Endothelial cell of umbilical vein (primary cell): ENCODE measurements at regions not wholly inside any gene's neighbourhood (a gene's known extent, or its start where the extent isn't known, plus 50 kb on each side); places are given as distances from the start of the nearest gene placed in this dataset.

ENCODE experiments used
- CTCF ChIP-seq, 2 donors: IDR thresholded peaks; 1 replicate in 1 of 2; 2 replicates in 1 of 2; pipeline ENCODE4 v1.5.1; 2011; ENCODE audit warnings: low read length in 2 of 2, mild to moderate bottlenecking in 2 of 2, moderate library complexity in 2 of 2, control low read depth in 1 of 2, inconsistent platforms in 1 of 2, low read depth in 1 of 2; ENCODE audit not compliant: insufficient read depth in 1 of 2; ENCODE audit errors: extremely low read depth in 1 of 2
- POLR2AphosphoS5 ChIP-seq: IDR thresholded peaks from 2 replicates; pipeline ENCODE4 v1.6.1; 2012; ENCODE audit warnings: low read depth, mild to moderate bottlenecking, control low read depth, low read length, moderate library complexity; ENCODE audit not compliant: insufficient read depth

- TF ChIP-seq CTCF (IDR thresholded peaks at IDR 0.05; ENCODE audit: extremely low read depth in 1 of 2, insufficient read depth in 1 of 2, low read depth in 1 of 2, low read length in 2 of 2) (no peak), POLR2AphosphoS5 (no peak)
Measured at GRCh38 chr15:99495430-99496301, 70.1 kb upstream of the MEF2A start.
